ENCODE measurements at regions not wholly inside any gene's neighbourhood (a gene's known extent, or its start where the extent isn't known, plus 50 kb on each side); places are given as distances from the start of the nearest gene placed in this dataset.

DNA sequence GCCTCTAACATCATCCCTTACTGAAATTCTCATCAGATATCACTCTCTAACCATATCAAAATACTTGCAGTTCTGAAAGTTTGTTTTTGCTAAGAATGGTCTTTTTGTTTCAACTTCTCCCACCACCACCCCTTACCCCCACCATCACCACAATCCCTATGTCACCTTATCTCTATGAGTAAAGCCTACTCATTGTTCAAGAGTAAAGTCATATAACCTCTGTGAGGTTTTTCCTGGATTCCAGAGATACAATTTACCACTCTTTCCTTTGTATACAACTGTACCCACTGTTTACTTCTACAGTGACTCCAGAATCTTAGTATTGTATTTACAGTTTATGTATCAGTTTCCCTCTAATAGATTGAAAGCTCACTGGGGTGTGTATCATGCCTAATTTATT lies 158.0 kb upstream of the PCDH10 start:
- DNase-seq (ENCODE audit: low spot score) (no peak), ATAC-seq (ENCODE audit: low read depth) (no peak)
- no peak for TF ChIP-seq CTCF (IDR thresholded peaks at IDR 0.05; ENCODE audit: poor library complexity, severe bottlenecking)
- H3K4me1 ChIP-seq (ENCODE audit: insufficient read depth, poor library complexity, severe bottlenecking), result no peaks in the 10 kb centered on the region
- no peak overlapping the region for H3K4me3 ChIP-seq (ENCODE audit: severe bottlenecking)
- H3K36me3 ChIP-seq (ENCODE audit: low read depth), result no peaks in the 10 kb centered on the region
- no peaks in the 10 kb centered on the region for H3K9me3 ChIP-seq (ENCODE audit: severe bottlenecking)
- no peaks in the 10 kb centered on the region for H3K27me3 ChIP-seq (ENCODE audit: insufficient read depth, poor library complexity, severe bottlenecking)
- no peak overlapping the region for H3K27ac ChIP-seq (ENCODE audit: poor library complexity, severe bottlenecking)

DNA sequence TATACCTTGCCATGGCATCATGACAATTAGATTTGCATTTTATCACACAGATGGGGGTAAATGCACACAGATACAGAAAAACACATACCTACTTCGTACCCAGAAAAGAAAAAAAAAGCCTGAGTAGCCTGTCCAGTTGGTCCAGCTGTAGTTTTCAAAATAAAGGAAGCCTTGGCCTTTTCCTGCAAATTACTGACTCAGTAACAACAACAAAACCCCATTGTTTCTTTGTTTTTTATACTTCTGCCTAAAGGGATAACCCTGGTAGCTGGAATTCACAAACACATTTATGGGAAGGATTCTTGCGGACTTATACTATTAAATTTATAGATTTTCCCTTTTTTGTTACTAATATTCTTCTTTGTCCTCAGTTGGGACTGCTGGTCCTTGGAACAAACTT lies 156.4 kb upstream of the PCDH10 start:
- H3K9me3 ChIP-seq (ENCODE audit: severe bottlenecking), result no peaks in the 10 kb centered on the region
- no peaks in the 10 kb centered on the region for H3K27me3 ChIP-seq (ENCODE audit: insufficient read depth, poor library complexity, severe bottlenecking)
- H3K4me3 ChIP-seq (ENCODE audit: severe bottlenecking), result no peak overlapping the region
- no peak overlapping the region for H3K27ac ChIP-seq (ENCODE audit: poor library complexity, severe bottlenecking)
- no peak for TF ChIP-seq CTCF (IDR thresholded peaks at IDR 0.05; ENCODE audit: poor library complexity, severe bottlenecking)
- ATAC-seq (ENCODE audit: low read depth) (no peak), DNase-seq (ENCODE audit: low spot score) (no peak)
- no peaks in the 10 kb centered on the region for H3K36me3 ChIP-seq (ENCODE audit: low read depth)
- no peaks in the 10 kb centered on the region for H3K4me1 ChIP-seq (ENCODE audit: insufficient read depth, poor library complexity, severe bottlenecking)

GRCh38 chr4:132998585-132999230 lies 150.4 kb upstream of the PCDH10 start:
- Histone ChIP-seq H3K27ac (ENCODE audit: poor library complexity, severe bottlenecking) (no peak overlapping the region), H3K4me1 (ENCODE audit: insufficient read depth, poor library complexity, severe bottlenecking) (no peaks in the 10 kb centered on the region), H3K27me3 (ENCODE audit: insufficient read depth, poor library complexity, severe bottlenecking) (peaks cover 3% of the 10 kb centered on the region), H3K36me3 (ENCODE audit: low read depth) (no peaks in the 10 kb centered on the region), H3K4me3 (ENCODE audit: severe bottlenecking) (no peak overlapping the region), H3K9me3 (ENCODE audit: severe bottlenecking) (no peaks in the 10 kb centered on the region)
- no peak for TF ChIP-seq CTCF (IDR thresholded peaks at IDR 0.05; ENCODE audit: poor library complexity, severe bottlenecking)
- no peak for ATAC-seq (ENCODE audit: low read depth)
- DNase-seq (ENCODE audit: low spot score), result no peak

DNA sequence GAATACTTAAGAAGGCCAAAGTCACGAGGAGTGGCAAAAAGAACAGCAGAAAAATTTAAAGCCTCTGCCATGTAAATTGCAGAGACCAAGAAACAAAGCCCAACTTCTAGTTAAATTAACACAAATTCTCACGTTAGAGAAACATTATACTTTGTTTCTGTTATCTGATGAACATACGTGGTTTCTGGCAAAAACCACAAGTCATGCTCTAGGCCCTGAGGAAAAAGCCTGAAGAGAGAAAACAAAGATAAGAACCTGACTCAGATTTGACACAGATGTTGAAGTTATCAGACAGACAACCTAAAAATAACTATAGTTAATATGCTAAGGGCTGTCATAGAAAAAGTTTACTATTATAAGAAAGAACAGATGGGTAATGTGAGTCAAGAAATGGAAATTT lies 149.1 kb upstream of the PCDH10 start:
- Histone ChIP-seq H3K4me3 (ENCODE audit: severe bottlenecking) (no peak overlapping the region), H3K27me3 (ENCODE audit: insufficient read depth, poor library complexity, severe bottlenecking) (peaks cover 3% of the 10 kb centered on the region), H3K36me3 (ENCODE audit: low read depth) (no peaks in the 10 kb centered on the region), H3K9me3 (ENCODE audit: severe bottlenecking) (no peaks in the 10 kb centered on the region), H3K27ac (ENCODE audit: poor library complexity, severe bottlenecking) (no peak overlapping the region), H3K4me1 (ENCODE audit: insufficient read depth, poor library complexity, severe bottlenecking) (no peaks in the 10 kb centered on the region)
- ATAC-seq (ENCODE audit: low read depth) (no peak), DNase-seq (ENCODE audit: low spot score) (no peak)
- TF ChIP-seq CTCF (IDR thresholded peaks at IDR 0.05; ENCODE audit: poor library complexity, severe bottlenecking), result no peak

- no peak overlapping the region for H3K4me3 ChIP-seq (ENCODE audit: severe bottlenecking)
- H3K27ac ChIP-seq (ENCODE audit: poor library complexity, severe bottlenecking), result no peak overlapping the region
- no peaks in the 10 kb centered on the region for H3K4me1 ChIP-seq (ENCODE audit: insufficient read depth, poor library complexity, severe bottlenecking)
- peaks cover 3% of the 10 kb centered on the region for H3K27me3 ChIP-seq (ENCODE audit: insufficient read depth, poor library complexity, severe bottlenecking)
- DNase-seq (ENCODE audit: low spot score) (no peak), ATAC-seq (ENCODE audit: low read depth) (no peak)
- H3K36me3 ChIP-seq (ENCODE audit: low read depth), result no peaks in the 10 kb centered on the region
- no peaks in the 10 kb centered on the region for H3K9me3 ChIP-seq (ENCODE audit: severe bottlenecking)
- no peak for TF ChIP-seq CTCF (IDR thresholded peaks at IDR 0.05; ENCODE audit: poor library complexity, severe bottlenecking)
Observed at GRCh38 chr4:133003169-133003568, 145.9 kb upstream of the PCDH10 start.

All from RWPE2 (cell line).